WTC11 (cell line): ENCODE measurements at regions not wholly inside any gene's neighbourhood (a gene's known extent, or its start where the extent isn't known, plus 50 kb on each side); places are given as distances from the start of the nearest gene placed in this dataset.
A peak's percentile ranks its signal among the peaks of the same experiment; 100 is the strongest.

Experiments
- ATAC-seq: fragments of 200-7000 bp; cut with Tn5 transposase; 2 replicates; pipeline ENCODE4 v1.10.0; 2021; ENCODE audit warnings: mild to moderate bottlenecking, moderate library complexity
- CTCF ChIA-PET: fragments of 300-600 bp; sonication (Branson Sonifier 250); formaldehyde crosslinking; loops from one replicate; lab custom pipeline; 2021; ENCODE audit warnings: antibody characterized with exemption; lab: Charles Lee
- POLR2A ChIA-PET: fragments of 350-600 bp; sonication (Branson Sonifier 250); formaldehyde crosslinking; loops from one replicate; lab custom pipeline; 2021; ENCODE audit warnings: antibody characterized with exemption; lab: Charles Lee
- DNase-seq: peaks from one replicate; pipeline ENCODE4 v3.0.0; 2021; ENCODE audit warnings: low spot score
- H3K27ac Mint-ChIP-seq: 2 replicates; pipeline ENCODE4 v1.8.0; 2021; ENCODE audit warnings: mixed read lengths
- H3K27me3 Mint-ChIP-seq: 2 replicates; pipeline ENCODE4 v1.8.0; 2021; ENCODE audit warnings: low read depth, mild to moderate bottlenecking, moderate library complexity, mixed read lengths
- H3K36me3 Mint-ChIP-seq: 2 replicates; pipeline ENCODE4 v1.8.0; 2021; ENCODE audit warnings: mixed read lengths
- H3K4me1 Mint-ChIP-seq: 2 replicates; pipeline ENCODE4 v1.8.0; 2022; ENCODE audit warnings: mixed read lengths
- H3K4me3 Mint-ChIP-seq: 2 replicates; pipeline ENCODE4 v1.8.0; 2021; ENCODE audit warnings: mild to moderate bottlenecking, moderate library complexity, mixed read lengths
- H3K9me3 Mint-ChIP-seq: 2 replicates; pipeline ENCODE4 v1.8.0; 2021; ENCODE audit warnings: mixed read lengths
- ATF1 ChIP-seq: sonication (generic); formaldehyde crosslinking; IDR thresholded peaks from 2 replicates; pipeline ENCODE4 v1.8.1; 2023; ENCODE audit warnings: mild to moderate bottlenecking, moderate library complexity, missing genetic modification reagents
- CREB1 ChIP-seq: sonication (generic); formaldehyde crosslinking; IDR thresholded peaks from 2 replicates; pipeline ENCODE4 v1.8.0; 2023; ENCODE audit warnings: mild to moderate bottlenecking, missing genetic modification reagents
- EMX1 ChIP-seq: fragments of 250-450 bp; sonication (Bioruptor Pico); IDR thresholded peaks from 2 replicates; pipeline ENCODE4 v1.8.0; 2021; ENCODE audit warnings: mild to moderate bottlenecking
- ESRRA ChIP-seq: sonication (generic); formaldehyde crosslinking; IDR thresholded peaks from 2 replicates; pipeline ENCODE4 v1.8.1; 2022; ENCODE audit warnings: mild to moderate bottlenecking, missing genetic modification reagents, borderline replicate concordance
- GABPB1 ChIP-seq: sonication (generic); formaldehyde crosslinking; IDR thresholded peaks from 2 replicates; pipeline ENCODE4 v1.8.1; 2023; ENCODE audit warnings: mild to moderate bottlenecking, missing genetic modification reagents
- GRHL2 ChIP-seq: fragments of 250-450 bp; sonication (Bioruptor Pico); IDR thresholded peaks from 2 replicates; pipeline ENCODE4 v1.8.0; 2022; ENCODE audit warnings: mild to moderate bottlenecking, moderate library complexity; ENCODE audit not compliant: insufficient replicate concordance, severe bottlenecking
- HMGA2 ChIP-seq: fragments of 250-450 bp; sonication (Bioruptor Pico); IDR thresholded peaks from 2 replicates; pipeline ENCODE4 v1.4.0; 2021; ENCODE audit warnings: mild to moderate bottlenecking, moderate library complexity
- IRF2 ChIP-seq: sonication (generic); formaldehyde crosslinking; IDR thresholded peaks from 2 replicates; pipeline ENCODE4 v1.8.0; 2022; ENCODE audit warnings: low read depth, missing genetic modification reagents, borderline replicate concordance
- JUN ChIP-seq: sonication (generic); formaldehyde crosslinking; IDR thresholded peaks from 2 replicates; pipeline ENCODE4 v1.8.0; 2023; ENCODE audit warnings: mild to moderate bottlenecking, missing genetic modification reagents
- MYBL2 ChIP-seq: sonication (generic); formaldehyde crosslinking; IDR thresholded peaks from 2 replicates; pipeline ENCODE4 v1.8.1; 2023; ENCODE audit warnings: mild to moderate bottlenecking, moderate library complexity, missing genetic modification reagents
- NFATC4 ChIP-seq: fragments of 250-450 bp; sonication (Bioruptor Pico); IDR thresholded peaks from 2 replicates; pipeline ENCODE4 v1.9.0; 2021; ENCODE audit warnings: mild to moderate bottlenecking
- TCF7 ChIP-seq: sonication (generic); formaldehyde crosslinking; IDR thresholded peaks from 2 replicates; pipeline ENCODE4 v1.8.0; 2022; ENCODE audit warnings: mild to moderate bottlenecking, low read depth, missing genetic modification reagents, moderate library complexity
- TEAD1 ChIP-seq: sonication (generic); formaldehyde crosslinking; IDR thresholded peaks from 2 replicates; pipeline ENCODE4 v1.8.0; 2022; ENCODE audit warnings: mild to moderate bottlenecking, missing genetic modification reagents
- ZNF121 ChIP-seq: sonication (generic); formaldehyde crosslinking; IDR thresholded peaks from 2 replicates; pipeline ENCODE4 v1.8.0; 2023; ENCODE audit warnings: missing genetic modification reagents
- ZNF219 ChIP-seq: sonication (generic); formaldehyde crosslinking; IDR thresholded peaks from 2 replicates; pipeline ENCODE4 v1.8.0; 2023; ENCODE audit warnings: missing genetic modification reagents, mild to moderate bottlenecking, borderline replicate concordance
- ZNF416 ChIP-seq: fragments of 250-450 bp; sonication (Bioruptor Pico); IDR thresholded peaks from 2 replicates; pipeline ENCODE4 v1.9.0; 2021; ENCODE audit warnings: mild to moderate bottlenecking, inconsistent platforms
- TF ChIP-seq, protein P1 (sequence below): fragments of 250-450 bp; sonication (Bioruptor Pico); IDR thresholded peaks from 2 replicates; pipeline ENCODE4 v1.9.0; 2021; ENCODE audit warnings: moderate library complexity, mild to moderate bottlenecking, inconsistent platforms, borderline replicate concordance
- TF ChIP-seq, protein P2 (sequence below): sonication (generic); formaldehyde crosslinking; IDR thresholded peaks from 2 replicates; pipeline ENCODE4 v1.8.1; 2023; ENCODE audit warnings: mild to moderate bottlenecking, missing genetic modification reagents
- TF ChIP-seq, protein P3 (sequence below): fragments of 200-600 bp; IDR thresholded peaks from 2 replicates; pipeline ENCODE4 v1.8.0; 2022; ENCODE audit warnings: antibody characterized with exemption
- TF ChIP-seq, protein P4 (sequence below): sonication (generic); formaldehyde crosslinking; IDR thresholded peaks from 2 replicates; pipeline ENCODE4 v1.8.1; 2023; ENCODE audit warnings: mild to moderate bottlenecking, missing genetic modification reagents, moderate library complexity
- TF ChIP-seq, protein P5 (sequence below): sonication (generic); formaldehyde crosslinking; IDR thresholded peaks from 2 replicates; pipeline ENCODE4 v1.8.0; 2023; ENCODE audit warnings: missing genetic modification reagents

DNA sequence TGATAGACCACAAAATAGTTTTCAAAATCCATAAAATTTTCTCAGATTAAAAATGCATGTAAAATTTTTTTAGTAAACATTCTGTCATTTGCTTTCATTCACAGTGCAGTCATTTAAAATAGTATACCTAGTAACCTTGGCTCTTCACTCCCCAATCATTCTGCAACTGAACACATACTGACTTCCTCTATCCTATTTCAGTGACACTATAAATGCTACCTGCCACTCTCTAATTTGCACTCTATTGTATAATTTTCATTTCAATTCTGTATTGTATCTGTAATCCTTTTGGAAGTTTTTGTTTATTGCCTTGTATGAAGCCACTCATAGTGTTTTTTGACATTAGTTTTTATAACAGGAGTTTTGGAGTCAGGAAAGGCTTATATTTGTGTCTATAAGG is 1029.1 kb upstream of the NCAM2 start:
- DNase-seq, result no peak
- no peak for ATAC-seq
- POLR2A ChIA-PET, result no interaction called here
- no peak overlapping the region for H3K27ac Mint-ChIP-seq
- CTCF ChIA-PET, result no interaction called here
- H3K27me3 Mint-ChIP-seq, result no peaks in the 10 kb centered on the region
- peaks cover 5% of the 10 kb centered on the region for H3K36me3 Mint-ChIP-seq
- H3K4me3 Mint-ChIP-seq, result no peak overlapping the region
- peaks cover 12% of the 10 kb centered on the region for H3K9me3 Mint-ChIP-seq
- no peak for TF ChIP-seq CREB1 (CRISPR knock-in tag)
- TF ChIP-seq JUN (CRISPR knock-in tag), result no peak
- no peak for TF ChIP-seq IRF2 (CRISPR knock-in tag)
- TF ChIP-seq, protein P1, sequence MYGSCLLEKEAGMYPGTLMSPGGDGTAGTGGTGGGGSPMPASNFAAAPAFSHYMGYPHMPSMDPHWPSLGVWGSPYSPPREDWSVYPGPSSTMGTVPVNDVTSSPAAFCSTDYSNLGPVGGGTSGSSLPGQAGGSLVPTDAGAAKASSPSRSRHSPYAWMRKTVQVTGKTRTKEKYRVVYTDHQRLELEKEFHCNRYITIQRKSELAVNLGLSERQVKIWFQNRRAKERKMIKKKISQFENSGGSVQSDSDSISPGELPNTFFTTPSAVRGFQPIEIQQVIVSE (CRISPR knock-in tag), result no peak
- no peak for TF ChIP-seq NFATC4
- no peak for TF ChIP-seq ESRRA (CRISPR knock-in tag)
- TF ChIP-seq, protein P2, sequence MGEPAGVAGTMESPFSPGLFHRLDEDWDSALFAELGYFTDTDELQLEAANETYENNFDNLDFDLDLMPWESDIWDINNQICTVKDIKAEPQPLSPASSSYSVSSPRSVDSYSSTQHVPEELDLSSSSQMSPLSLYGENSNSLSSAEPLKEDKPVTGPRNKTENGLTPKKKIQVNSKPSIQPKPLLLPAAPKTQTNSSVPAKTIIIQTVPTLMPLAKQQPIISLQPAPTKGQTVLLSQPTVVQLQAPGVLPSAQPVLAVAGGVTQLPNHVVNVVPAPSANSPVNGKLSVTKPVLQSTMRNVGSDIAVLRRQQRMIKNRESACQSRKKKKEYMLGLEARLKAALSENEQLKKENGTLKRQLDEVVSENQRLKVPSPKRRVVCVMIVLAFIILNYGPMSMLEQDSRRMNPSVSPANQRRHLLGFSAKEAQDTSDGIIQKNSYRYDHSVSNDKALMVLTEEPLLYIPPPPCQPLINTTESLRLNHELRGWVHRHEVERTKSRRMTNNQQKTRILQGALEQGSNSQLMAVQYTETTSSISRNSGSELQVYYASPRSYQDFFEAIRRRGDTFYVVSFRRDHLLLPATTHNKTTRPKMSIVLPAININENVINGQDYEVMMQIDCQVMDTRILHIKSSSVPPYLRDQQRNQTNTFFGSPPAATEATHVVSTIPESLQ, result no peak
- TF ChIP-seq, protein P3, sequence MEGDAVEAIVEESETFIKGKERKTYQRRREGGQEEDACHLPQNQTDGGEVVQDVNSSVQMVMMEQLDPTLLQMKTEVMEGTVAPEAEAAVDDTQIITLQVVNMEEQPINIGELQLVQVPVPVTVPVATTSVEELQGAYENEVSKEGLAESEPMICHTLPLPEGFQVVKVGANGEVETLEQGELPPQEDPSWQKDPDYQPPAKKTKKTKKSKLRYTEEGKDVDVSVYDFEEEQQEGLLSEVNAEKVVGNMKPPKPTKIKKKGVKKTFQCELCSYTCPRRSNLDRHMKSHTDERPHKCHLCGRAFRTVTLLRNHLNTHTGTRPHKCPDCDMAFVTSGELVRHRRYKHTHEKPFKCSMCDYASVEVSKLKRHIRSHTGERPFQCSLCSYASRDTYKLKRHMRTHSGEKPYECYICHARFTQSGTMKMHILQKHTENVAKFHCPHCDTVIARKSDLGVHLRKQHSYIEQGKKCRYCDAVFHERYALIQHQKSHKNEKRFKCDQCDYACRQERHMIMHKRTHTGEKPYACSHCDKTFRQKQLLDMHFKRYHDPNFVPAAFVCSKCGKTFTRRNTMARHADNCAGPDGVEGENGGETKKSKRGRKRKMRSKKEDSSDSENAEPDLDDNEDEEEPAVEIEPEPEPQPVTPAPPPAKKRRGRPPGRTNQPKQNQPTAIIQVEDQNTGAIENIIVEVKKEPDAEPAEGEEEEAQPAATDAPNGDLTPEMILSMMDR, result no peak
- no peak for TF ChIP-seq EMX1 (CRISPR knock-in tag)
- TF ChIP-seq, protein P4, sequence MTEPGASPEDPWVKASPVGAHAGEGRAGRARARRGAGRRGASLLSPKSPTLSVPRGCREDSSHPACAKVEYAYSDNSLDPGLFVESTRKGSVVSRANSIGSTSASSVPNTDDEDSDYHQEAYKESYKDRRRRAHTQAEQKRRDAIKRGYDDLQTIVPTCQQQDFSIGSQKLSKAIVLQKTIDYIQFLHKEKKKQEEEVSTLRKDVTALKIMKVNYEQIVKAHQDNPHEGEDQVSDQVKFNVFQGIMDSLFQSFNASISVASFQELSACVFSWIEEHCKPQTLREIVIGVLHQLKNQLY (CRISPR knock-in tag), result no peak
- no peak for TF ChIP-seq GABPB1 (CRISPR knock-in tag)
- no peak for TF ChIP-seq ATF1
- no peak for TF ChIP-seq ZNF219 (CRISPR knock-in tag)
- no peak for TF ChIP-seq TEAD1 (CRISPR knock-in tag)
- no peak for TF ChIP-seq TCF7 (CRISPR knock-in tag)
- TF ChIP-seq, protein P5, sequence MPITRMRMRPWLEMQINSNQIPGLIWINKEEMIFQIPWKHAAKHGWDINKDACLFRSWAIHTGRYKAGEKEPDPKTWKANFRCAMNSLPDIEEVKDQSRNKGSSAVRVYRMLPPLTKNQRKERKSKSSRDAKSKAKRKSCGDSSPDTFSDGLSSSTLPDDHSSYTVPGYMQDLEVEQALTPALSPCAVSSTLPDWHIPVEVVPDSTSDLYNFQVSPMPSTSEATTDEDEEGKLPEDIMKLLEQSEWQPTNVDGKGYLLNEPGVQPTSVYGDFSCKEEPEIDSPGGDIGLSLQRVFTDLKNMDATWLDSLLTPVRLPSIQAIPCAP (CRISPR knock-in tag), result no peak
- no peak for TF ChIP-seq HMGA2 (CRISPR knock-in tag)
- no peak for TF ChIP-seq ZNF416 (CRISPR knock-in tag)
- no peak for TF ChIP-seq MYBL2
- no peaks in the 10 kb centered on the region for H3K4me1 Mint-ChIP-seq

DNA sequence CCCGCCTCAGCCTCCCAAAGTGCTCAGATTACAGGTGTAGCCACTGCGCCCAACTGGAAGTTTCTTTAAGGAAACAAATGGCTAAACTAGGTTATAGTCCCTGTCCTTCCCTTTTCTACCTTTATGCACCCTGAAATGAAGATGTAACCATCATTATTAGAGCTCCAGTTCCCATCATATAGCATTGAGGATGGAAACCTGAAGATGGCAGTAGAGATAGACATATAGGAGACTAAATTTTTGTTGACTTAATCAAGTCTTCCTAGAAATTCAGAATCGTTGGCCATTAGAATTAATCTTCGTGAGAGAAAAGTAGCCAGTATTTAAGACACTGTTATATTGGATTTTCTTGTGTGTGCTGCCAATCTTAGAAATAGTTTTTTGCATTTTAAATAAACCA is 1016.3 kb upstream of the NCAM2 start:
- H3K27me3 Mint-ChIP-seq, result no peaks in the 10 kb centered on the region
- TF ChIP-seq, protein P2, result no peak
- TF ChIP-seq, protein P4 (CRISPR knock-in tag), result no peak
- TF ChIP-seq IRF2 (CRISPR knock-in tag) (no peak), ATF1 (no peak), GRHL2 (CRISPR knock-in tag) (no peak), ZNF121 (CRISPR knock-in tag) (no peak)
- H3K36me3 Mint-ChIP-seq, result no peaks in the 10 kb centered on the region
- DNase-seq (no peak), ATAC-seq (peak; percentile 48; the same call in 1 of the 2 replicates)
- ChIA-PET CTCF (interaction anchor here (0.6 to 1.3 kb wide), 6 partner anchors 29 to 1180 kb away, joined by 3 read pairs; no protein-coding TSS in a partner anchor), POLR2A (no interaction called here)
- no peak overlapping the region for H3K27ac Mint-ChIP-seq
- H3K4me1 Mint-ChIP-seq, result no peaks in the 10 kb centered on the region
- no peaks in the 10 kb centered on the region for H3K9me3 Mint-ChIP-seq
- no peak overlapping the region for H3K4me3 Mint-ChIP-seq
